ENCODE measurements at regions not wholly inside any gene's neighbourhood (a gene's known extent, or its start where the extent isn't known, plus 50 kb on each side); places are given as distances from the start of the nearest gene placed in this dataset.

DNA sequence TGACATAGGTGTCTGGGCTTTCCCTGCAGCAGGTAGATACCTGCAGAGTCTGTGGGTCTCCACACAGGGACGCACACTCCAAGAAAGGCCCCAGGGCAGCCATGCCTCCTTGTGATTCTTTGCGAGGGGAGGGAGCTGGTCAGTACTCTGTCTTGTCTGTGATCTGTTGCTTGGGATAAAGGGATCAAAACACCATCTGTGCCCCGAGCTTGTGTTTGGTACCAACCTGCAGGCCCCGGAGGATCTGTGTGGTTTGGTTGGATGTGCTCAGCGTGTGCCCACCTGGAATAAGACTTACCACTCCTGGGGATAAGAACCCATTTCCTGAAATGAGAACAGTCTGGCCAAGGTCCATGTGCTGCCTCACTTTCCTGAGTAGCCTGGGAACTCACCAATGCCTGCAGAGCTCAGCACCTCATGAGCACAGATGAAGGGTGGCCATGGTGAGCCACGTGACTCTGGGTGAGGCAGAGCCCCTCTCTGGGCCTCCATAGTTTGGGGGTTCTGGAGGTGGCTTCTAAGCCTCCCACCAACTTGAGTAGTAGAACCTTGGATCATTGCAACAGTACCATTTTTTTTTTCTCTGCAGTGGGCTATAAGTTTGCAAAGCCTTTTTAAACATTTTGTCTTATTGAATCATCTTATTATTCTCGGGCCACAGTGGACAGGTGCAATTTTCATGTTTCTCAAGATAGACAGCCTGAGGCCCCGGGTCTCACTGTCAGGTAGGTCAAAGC lies 134.8 kb downstream of the DDX1 start:
- TF ChIP-seq, protein P1, sequence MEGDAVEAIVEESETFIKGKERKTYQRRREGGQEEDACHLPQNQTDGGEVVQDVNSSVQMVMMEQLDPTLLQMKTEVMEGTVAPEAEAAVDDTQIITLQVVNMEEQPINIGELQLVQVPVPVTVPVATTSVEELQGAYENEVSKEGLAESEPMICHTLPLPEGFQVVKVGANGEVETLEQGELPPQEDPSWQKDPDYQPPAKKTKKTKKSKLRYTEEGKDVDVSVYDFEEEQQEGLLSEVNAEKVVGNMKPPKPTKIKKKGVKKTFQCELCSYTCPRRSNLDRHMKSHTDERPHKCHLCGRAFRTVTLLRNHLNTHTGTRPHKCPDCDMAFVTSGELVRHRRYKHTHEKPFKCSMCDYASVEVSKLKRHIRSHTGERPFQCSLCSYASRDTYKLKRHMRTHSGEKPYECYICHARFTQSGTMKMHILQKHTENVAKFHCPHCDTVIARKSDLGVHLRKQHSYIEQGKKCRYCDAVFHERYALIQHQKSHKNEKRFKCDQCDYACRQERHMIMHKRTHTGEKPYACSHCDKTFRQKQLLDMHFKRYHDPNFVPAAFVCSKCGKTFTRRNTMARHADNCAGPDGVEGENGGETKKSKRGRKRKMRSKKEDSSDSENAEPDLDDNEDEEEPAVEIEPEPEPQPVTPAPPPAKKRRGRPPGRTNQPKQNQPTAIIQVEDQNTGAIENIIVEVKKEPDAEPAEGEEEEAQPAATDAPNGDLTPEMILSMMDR (IDR thresholded peaks at IDR 0.05) = no peak
- TF ChIP-seq POLR2A (IDR thresholded peaks at IDR 0.05) = no peak

All from right lobe of liver (tissue), 4 donors.